H1 (cell line): ENCODE measurements at regions not wholly inside any gene's neighbourhood (a gene's known extent, or its start where the extent isn't known, plus 50 kb on each side); places are given as distances from the start of the nearest gene placed in this dataset.

Experiments
- ATF3 ChIP-seq: IDR thresholded peaks from 2 replicates; pipeline ENCODE4 v1.6.1; 2011; ENCODE audit warnings: low read depth, mild to moderate bottlenecking, low read length; ENCODE audit not compliant: insufficient read depth
- BRCA1 ChIP-seq: IDR thresholded peaks from 2 replicates; pipeline ENCODE4 v1.6.1; 2012; ENCODE audit warnings: low read depth, low read length, improper control_type of control experiment
- CHD2 ChIP-seq: IDR thresholded peaks from 2 replicates; pipeline ENCODE4 v1.6.1; 2012; ENCODE audit warnings: low read length, improper control_type of control experiment
- KDM5A ChIP-seq: fragments of 200-600 bp; IDR thresholded peaks from 2 replicates; pipeline ENCODE4 v1.7.1; 2012; ENCODE audit warnings: mild to moderate bottlenecking, low read length, inconsistent platforms, mixed read lengths
- RAD21 ChIP-seq, 2 experiments: IDR thresholded peaks in 1 of 2; conservative IDR thresholded peaks in 1 of 2; 2 replicates each; pipeline ENCODE4 v1.6.1; 2011; ENCODE audit warnings: low read depth in 2 of 2, low read length in 2 of 2, improper control_type of control experiment in 1 of 2, inconsistent platforms in 1 of 2, mild to moderate bottlenecking in 1 of 2, moderate library complexity in 1 of 2
- RNF2 ChIP-seq: fragments of 200-900, 300-1000 bp; sonication (generic); IDR thresholded peaks from 2 replicates; pipeline ENCODE4 v1.7.1; 2016; ENCODE audit warnings: borderline replicate concordance, low read depth, mild to moderate bottlenecking, antibody characterized with exemption, low read length; ENCODE audit not compliant: poor library complexity, severe bottlenecking; ENCODE audit errors: missing control alignments
- SIX5 ChIP-seq: IDR thresholded peaks from 2 replicates; pipeline ENCODE4 v1.6.1; 2011; ENCODE audit warnings: mild to moderate bottlenecking, low read depth, low read length
- TEAD4 ChIP-seq: IDR thresholded peaks from 2 replicates; pipeline ENCODE4 v1.6.1; 2012; ENCODE audit warnings: low read depth, low read length, inconsistent platforms, mixed read lengths
- ZNF274 ChIP-seq: IDR thresholded peaks from 2 replicates; pipeline ENCODE4 v1.7.0; 2012; ENCODE audit warnings: low read length, borderline replicate concordance; ENCODE audit errors: extremely low read depth
- TF ChIP-seq, protein P1 (sequence below): fragments of 300-600 bp; sonication (generic); IDR thresholded peaks from 2 replicates; pipeline ENCODE4 v1.7.1; 2012; ENCODE audit warnings: low read length, moderate library complexity, mild to moderate bottlenecking, inconsistent platforms; ENCODE audit not compliant: insufficient replicate concordance

- TF ChIP-seq, protein P1, sequence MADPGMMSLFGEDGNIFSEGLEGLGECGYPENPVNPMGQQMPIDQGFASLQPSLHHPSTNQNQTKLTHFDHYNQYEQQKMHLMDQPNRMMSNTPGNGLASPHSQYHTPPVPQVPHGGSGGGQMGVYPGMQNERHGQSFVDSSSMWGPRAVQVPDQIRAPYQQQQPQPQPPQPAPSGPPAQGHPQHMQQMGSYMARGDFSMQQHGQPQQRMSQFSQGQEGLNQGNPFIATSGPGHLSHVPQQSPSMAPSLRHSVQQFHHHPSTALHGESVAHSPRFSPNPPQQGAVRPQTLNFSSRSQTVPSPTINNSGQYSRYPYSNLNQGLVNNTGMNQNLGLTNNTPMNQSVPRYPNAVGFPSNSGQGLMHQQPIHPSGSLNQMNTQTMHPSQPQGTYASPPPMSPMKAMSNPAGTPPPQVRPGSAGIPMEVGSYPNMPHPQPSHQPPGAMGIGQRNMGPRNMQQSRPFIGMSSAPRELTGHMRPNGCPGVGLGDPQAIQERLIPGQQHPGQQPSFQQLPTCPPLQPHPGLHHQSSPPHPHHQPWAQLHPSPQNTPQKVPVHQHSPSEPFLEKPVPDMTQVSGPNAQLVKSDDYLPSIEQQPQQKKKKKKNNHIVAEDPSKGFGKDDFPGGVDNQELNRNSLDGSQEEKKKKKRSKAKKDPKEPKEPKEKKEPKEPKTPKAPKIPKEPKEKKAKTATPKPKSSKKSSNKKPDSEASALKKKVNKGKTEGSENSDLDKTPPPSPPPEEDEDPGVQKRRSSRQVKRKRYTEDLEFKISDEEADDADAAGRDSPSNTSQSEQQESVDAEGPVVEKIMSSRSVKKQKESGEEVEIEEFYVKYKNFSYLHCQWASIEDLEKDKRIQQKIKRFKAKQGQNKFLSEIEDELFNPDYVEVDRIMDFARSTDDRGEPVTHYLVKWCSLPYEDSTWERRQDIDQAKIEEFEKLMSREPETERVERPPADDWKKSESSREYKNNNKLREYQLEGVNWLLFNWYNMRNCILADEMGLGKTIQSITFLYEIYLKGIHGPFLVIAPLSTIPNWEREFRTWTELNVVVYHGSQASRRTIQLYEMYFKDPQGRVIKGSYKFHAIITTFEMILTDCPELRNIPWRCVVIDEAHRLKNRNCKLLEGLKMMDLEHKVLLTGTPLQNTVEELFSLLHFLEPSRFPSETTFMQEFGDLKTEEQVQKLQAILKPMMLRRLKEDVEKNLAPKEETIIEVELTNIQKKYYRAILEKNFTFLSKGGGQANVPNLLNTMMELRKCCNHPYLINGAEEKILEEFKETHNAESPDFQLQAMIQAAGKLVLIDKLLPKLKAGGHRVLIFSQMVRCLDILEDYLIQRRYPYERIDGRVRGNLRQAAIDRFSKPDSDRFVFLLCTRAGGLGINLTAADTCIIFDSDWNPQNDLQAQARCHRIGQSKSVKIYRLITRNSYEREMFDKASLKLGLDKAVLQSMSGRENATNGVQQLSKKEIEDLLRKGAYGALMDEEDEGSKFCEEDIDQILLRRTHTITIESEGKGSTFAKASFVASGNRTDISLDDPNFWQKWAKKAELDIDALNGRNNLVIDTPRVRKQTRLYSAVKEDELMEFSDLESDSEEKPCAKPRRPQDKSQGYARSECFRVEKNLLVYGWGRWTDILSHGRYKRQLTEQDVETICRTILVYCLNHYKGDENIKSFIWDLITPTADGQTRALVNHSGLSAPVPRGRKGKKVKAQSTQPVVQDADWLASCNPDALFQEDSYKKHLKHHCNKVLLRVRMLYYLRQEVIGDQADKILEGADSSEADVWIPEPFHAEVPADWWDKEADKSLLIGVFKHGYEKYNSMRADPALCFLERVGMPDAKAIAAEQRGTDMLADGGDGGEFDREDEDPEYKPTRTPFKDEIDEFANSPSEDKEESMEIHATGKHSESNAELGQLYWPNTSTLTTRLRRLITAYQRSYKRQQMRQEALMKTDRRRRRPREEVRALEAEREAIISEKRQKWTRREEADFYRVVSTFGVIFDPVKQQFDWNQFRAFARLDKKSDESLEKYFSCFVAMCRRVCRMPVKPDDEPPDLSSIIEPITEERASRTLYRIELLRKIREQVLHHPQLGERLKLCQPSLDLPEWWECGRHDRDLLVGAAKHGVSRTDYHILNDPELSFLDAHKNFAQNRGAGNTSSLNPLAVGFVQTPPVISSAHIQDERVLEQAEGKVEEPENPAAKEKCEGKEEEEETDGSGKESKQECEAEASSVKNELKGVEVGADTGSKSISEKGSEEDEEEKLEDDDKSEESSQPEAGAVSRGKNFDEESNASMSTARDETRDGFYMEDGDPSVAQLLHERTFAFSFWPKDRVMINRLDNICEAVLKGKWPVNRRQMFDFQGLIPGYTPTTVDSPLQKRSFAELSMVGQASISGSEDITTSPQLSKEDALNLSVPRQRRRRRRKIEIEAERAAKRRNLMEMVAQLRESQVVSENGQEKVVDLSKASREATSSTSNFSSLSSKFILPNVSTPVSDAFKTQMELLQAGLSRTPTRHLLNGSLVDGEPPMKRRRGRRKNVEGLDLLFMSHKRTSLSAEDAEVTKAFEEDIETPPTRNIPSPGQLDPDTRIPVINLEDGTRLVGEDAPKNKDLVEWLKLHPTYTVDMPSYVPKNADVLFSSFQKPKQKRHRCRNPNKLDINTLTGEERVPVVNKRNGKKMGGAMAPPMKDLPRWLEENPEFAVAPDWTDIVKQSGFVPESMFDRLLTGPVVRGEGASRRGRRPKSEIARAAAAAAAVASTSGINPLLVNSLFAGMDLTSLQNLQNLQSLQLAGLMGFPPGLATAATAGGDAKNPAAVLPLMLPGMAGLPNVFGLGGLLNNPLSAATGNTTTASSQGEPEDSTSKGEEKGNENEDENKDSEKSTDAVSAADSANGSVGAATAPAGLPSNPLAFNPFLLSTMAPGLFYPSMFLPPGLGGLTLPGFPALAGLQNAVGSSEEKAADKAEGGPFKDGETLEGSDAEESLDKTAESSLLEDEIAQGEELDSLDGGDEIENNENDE, result no peak
- TF ChIP-seq SIX5 (no peak), TEAD4 (no peak), ZNF274 (no peak), CHD2 (no peak), BRCA1 (no peak), ATF3 (no peak), RAD21 (IDR thresholded peaks at IDR 0.05 in 1 of 2, conservative IDR thresholded peaks at IDR 0.05 in 1 of 2; ENCODE audit: low read depth in 2 of 2, low read length in 2 of 2) (no peak), KDM5A (no peak), RNF2 (no peak)
Measured at GRCh38 chr1:98538106-98538505, 123.4 kb upstream of the SNX7 start (continued).
